Left lung (tissue), 4 donors: ENCODE measurements at regions not wholly inside any gene's neighbourhood (a gene's known extent, or its start where the extent isn't known, plus 50 kb on each side); places are given as distances from the start of the nearest gene placed in this dataset.

Source experiments
- ATAC-seq: fragments of 200-7000 bp; cut with Tn5 transposase; one replicate; pipeline ENCODE4 v1.9.1; 2020; ENCODE audit warnings: moderate library complexity
- DNase-seq, 4 donors: peaks; one replicate each; pipeline ENCODE4 v3.0.0-alpha.2; 2013 to 2020
- H3K27ac ChIP-seq, 2 donors: fragments of 200-600 bp; sonication (generic) in 1 of 2; one replicate each; pipeline versions ENCODE4 v1.5.0 to v1.8.0; 2020 to 2021
- H3K27me3 ChIP-seq, 2 donors: fragments of 200-600 bp; sonication (generic) in 1 of 2; one replicate each; pipeline versions ENCODE4 v1.5.0 to v1.8.0; 2020 to 2021
- H3K36me3 ChIP-seq, 2 donors: fragments of 200-600 bp; sonication (generic) in 1 of 2; one replicate each; pipeline versions ENCODE4 v1.5.0 to v1.8.0; 2020 to 2021
- H3K4me1 ChIP-seq, 2 donors: fragments of 200-600 bp; one replicate each; pipeline ENCODE4 v1.8.0; 2021
- H3K4me3 ChIP-seq, 2 donors: fragments of 200-600 bp; sonication (generic) in 1 of 2; one replicate each; pipeline versions ENCODE4 v1.5.0 to v1.8.0; 2020 to 2021; ENCODE audit warnings: mild to moderate bottlenecking in 1 of 2
- H3K9me3 ChIP-seq, 2 donors: fragments of 200-600 bp; sonication (generic) in 1 of 2; one replicate each; pipeline versions ENCODE4 v1.5.0 to v1.8.0; 2020 to 2021
- CTCF ChIP-seq, 2 donors: fragments of 200-600 bp; sonication (generic) in 1 of 2; IDR thresholded peaks; one replicate each; pipeline versions ENCODE4 v1.5.0 to v1.8.0; 2021; ENCODE audit warnings: antibody characterized with exemption in 2 of 2
- intact Hi-C, 2 donors: fragments of 100-400 bp; cut with DNase I; formaldehyde crosslinking; loops; one replicate each; pipeline versions ENCODE4 v1.11.2 to v1.14.2; 2022
- donor health status: DM: no; HTN: yes; CAD: no.
- donor health status: DM: no; HTN: no; CAD: no.

DNA sequence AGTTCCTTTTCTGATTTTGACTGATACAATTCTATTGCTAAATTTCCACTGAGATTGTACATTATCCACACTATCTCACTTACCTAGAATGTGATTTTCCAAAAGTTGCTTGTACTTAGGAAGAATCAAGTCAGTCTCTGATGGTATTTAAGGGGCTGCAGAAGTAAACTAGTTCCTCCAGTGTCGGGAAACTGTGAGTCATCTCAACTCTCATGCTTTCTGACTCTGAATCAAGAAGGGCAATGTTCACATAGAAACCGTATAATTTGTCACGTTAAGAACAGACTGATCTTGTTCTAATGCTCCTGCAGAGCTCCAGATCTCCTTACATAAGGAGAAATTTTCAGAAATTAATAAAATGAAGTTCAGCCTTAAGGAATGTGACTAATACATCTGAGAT, 369.3 kb downstream of the KLF5 start:
- Histone ChIP-seq H3K4me3 (no peak overlapping the region), H3K4me1 (no peaks in the 10 kb centered on the region), H3K27me3 (no peaks in the 10 kb centered on the region), H3K9me3 (no peaks in the 10 kb centered on the region), H3K27ac (no peak overlapping the region), H3K36me3 (no peaks in the 10 kb centered on the region)
- DNase-seq (peak in 1 of 4 donors; percentile 7), ATAC-seq (peak; percentile 82)
- intact Hi-C loops = no loop called here
- no peak for TF ChIP-seq CTCF (IDR thresholded peaks at IDR 0.05)

- Histone ChIP-seq H3K36me3 (no peaks in the 10 kb centered on the region), H3K4me3 (no peak overlapping the region), H3K9me3 (no peaks in the 10 kb centered on the region), H3K27ac (no peak overlapping the region), H3K4me1 (no peaks in the 10 kb centered on the region), H3K27me3 (no peaks in the 10 kb centered on the region)
- no peak for TF ChIP-seq CTCF (IDR thresholded peaks at IDR 0.05)
- no peak for DNase-seq
- no peak for ATAC-seq
- intact Hi-C loops = no loop called here
Measured at GRCh38 chr13:73422973-73423372, 364.2 kb downstream of the KLF5 start.

- no peak for TF ChIP-seq CTCF (IDR thresholded peaks at IDR 0.05)
- intact Hi-C loops = no loop called here
- H3K27ac ChIP-seq = no peak overlapping the region
Measured at GRCh38 chr13:73421310-73421912, 362.6 kb downstream of the KLF5 start.

GRCh38 chr13:73419186-73419585, 360.4 kb downstream of the KLF5 start:
- ATAC-seq (no peak), DNase-seq (no peak)
- no peak overlapping the region for H3K27ac ChIP-seq
- no peaks in the 10 kb centered on the region for H3K4me1 ChIP-seq
- no peaks in the 10 kb centered on the region for H3K36me3 ChIP-seq
- no peak overlapping the region for H3K4me3 ChIP-seq
- intact Hi-C loops = no loop called here
- no peaks in the 10 kb centered on the region for H3K27me3 ChIP-seq
- no peaks in the 10 kb centered on the region for H3K9me3 ChIP-seq
- no peak for TF ChIP-seq CTCF (IDR thresholded peaks at IDR 0.05)

More at GRCh38 chr13:73421310-73421912, 362.6 kb downstream of the KLF5 start:
- Histone ChIP-seq H3K4me1 (no peaks in the 10 kb centered on the region), H3K4me3 (no peak overlapping the region), H3K36me3 (no peaks in the 10 kb centered on the region), H3K9me3 (no peaks in the 10 kb centered on the region), H3K27me3 (no peaks in the 10 kb centered on the region)
- DNase-seq (no peak), ATAC-seq (no peak)

DNA sequence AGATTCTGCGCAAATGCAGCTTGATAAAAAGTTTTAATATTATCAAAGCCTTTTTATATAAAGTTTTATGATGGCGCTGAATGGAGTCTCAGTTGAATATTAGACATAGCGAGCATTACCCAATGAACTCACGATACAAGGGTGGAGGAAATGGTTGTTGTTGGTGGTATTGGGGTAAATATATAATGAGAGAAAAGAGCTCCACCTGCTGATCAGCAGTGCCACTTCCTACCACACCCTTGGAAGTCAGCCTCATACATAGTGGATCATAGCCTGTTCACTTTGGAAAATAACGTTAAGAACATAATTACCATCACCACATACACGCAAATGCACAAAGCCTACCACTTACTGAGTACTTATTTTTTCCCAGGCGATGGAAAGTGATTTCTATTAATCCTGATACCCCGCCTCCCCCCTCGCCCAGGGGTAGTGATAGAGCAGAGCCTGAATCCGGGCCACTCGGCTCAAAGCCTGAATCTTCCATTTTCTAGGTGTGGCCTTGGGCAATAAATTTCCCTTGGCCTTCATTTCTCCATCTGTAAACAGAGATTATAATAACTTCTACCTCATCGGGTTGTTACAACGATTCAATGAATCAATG, 358.3 kb downstream of the KLF5 start:
- no peaks in the 10 kb centered on the region for H3K36me3 ChIP-seq
- H3K27me3 ChIP-seq = no peaks in the 10 kb centered on the region
- H3K27ac ChIP-seq = no peak overlapping the region
- DNase-seq (peak in 1 of 4 donors; percentile 21), ATAC-seq (peak; percentile 64)
- H3K9me3 ChIP-seq = no peaks in the 10 kb centered on the region
- no peak overlapping the region for H3K4me3 ChIP-seq
- no peaks in the 10 kb centered on the region for H3K4me1 ChIP-seq
- intact Hi-C loops = no loop called here
- TF ChIP-seq CTCF (IDR thresholded peaks at IDR 0.05) = no peak
